Esophagus muscularis mucosa (tissue), 4 donors: ENCODE measurements at regions not wholly inside any gene's neighbourhood (a gene's known extent, or its start where the extent isn't known, plus 50 kb on each side); places are given as distances from the start of the nearest gene placed in this dataset.

Source experiments
- CTCF ChIP-seq, 3 experiments: fragments of 200-600 bp in 2 of 3; fragments of 450-650 bp in 1 of 3; sonication (generic) in 2 of 3; IDR thresholded peaks; one replicate each; pipeline ENCODE4 v1.5.1; 2017 to 2019; ENCODE audit warnings: antibody characterized with exemption in 3 of 3, mild to moderate bottlenecking in 2 of 3, moderate library complexity in 1 of 3
- EP300 ChIP-seq: sonication (generic); formaldehyde crosslinking; IDR thresholded peaks from one replicate; pipeline ENCODE4 v1.6.1; 2017; ENCODE audit warnings: antibody characterized with exemption
- POLR2A ChIP-seq: fragments of 450-650 bp; IDR thresholded peaks from one replicate; pipeline ENCODE4 v1.6.1; 2017; ENCODE audit warnings: antibody characterized with exemption, moderate library complexity, mild to moderate bottlenecking, low read depth
- POLR2AphosphoS5 ChIP-seq, 2 donors: sonication (generic); formaldehyde crosslinking; IDR thresholded peaks; one replicate each; pipeline ENCODE4 v1.6.1; 2017; ENCODE audit warnings: antibody characterized with exemption in 2 of 2

GRCh38 chr2:180778291-180778690, 202.1 kb upstream of the UBE2E3 start:
- TF ChIP-seq CTCF (IDR thresholded peaks at IDR 0.05) (no peak), POLR2A (no peak), EP300 (no peak), POLR2AphosphoS5 (IDR thresholded peaks at IDR 0.05) (no peak)
